ENCODE measurements at regions not wholly inside any gene's neighbourhood (a gene's known extent, or its start where the extent isn't known, plus 50 kb on each side); places are given as distances from the start of the nearest gene placed in this dataset.
A peak's percentile ranks its signal among the peaks of the same experiment; 100 is the strongest.

DNA sequence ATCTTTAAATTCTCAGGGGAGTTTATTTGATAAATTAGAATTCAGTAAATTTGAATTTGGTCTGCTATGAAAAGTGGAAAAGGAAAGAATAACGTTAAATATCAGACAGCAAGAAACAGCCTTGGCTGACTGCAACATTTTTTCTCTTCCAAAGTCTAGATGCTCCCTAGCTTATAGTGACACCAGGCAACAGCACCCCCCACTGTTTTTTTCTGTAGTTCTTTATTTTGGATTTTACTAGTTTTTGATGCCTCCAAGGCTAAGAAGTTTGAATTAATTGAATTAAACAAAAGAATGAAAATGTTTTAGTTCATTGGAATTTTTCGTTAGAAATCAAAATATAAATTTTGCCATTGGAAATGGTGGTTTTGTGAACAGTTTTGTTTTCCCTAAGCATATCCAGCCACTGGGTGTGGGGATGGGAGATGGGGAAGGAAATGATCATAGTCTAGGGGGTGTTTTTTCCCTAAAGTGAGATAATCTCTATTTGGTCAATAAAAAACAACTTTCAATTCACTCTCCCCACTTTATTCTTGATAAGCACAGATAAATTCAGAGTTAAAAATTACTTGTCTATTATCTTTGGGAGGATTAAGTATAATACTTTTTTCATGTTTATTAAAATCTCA lies 199.3 kb upstream of the CD180 start:
- no peak overlapping the region for H3K4me3 Mint-ChIP-seq
- no peaks in the 10 kb centered on the region for H3K27me3 Mint-ChIP-seq (ENCODE audit: low read depth)
- TF ChIP-seq, protein P1, sequence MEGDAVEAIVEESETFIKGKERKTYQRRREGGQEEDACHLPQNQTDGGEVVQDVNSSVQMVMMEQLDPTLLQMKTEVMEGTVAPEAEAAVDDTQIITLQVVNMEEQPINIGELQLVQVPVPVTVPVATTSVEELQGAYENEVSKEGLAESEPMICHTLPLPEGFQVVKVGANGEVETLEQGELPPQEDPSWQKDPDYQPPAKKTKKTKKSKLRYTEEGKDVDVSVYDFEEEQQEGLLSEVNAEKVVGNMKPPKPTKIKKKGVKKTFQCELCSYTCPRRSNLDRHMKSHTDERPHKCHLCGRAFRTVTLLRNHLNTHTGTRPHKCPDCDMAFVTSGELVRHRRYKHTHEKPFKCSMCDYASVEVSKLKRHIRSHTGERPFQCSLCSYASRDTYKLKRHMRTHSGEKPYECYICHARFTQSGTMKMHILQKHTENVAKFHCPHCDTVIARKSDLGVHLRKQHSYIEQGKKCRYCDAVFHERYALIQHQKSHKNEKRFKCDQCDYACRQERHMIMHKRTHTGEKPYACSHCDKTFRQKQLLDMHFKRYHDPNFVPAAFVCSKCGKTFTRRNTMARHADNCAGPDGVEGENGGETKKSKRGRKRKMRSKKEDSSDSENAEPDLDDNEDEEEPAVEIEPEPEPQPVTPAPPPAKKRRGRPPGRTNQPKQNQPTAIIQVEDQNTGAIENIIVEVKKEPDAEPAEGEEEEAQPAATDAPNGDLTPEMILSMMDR (IDR thresholded peaks at IDR 0.05; ENCODE audit: unreplicated experiment in 3 of 3), result no peak
- peak overlapping the region in 1 of 3 experiments; percentile 19 for H3K27ac Mint-ChIP-seq
- H3K4me1 Mint-ChIP-seq, result peaks cover 38% of the 10 kb centered on the region
- peaks cover 6% of the 10 kb centered on the region for H3K36me3 Mint-ChIP-seq (ENCODE audit: low read depth)
- peaks cover 4% of the 10 kb centered on the region for H3K9me3 Mint-ChIP-seq

DNA sequence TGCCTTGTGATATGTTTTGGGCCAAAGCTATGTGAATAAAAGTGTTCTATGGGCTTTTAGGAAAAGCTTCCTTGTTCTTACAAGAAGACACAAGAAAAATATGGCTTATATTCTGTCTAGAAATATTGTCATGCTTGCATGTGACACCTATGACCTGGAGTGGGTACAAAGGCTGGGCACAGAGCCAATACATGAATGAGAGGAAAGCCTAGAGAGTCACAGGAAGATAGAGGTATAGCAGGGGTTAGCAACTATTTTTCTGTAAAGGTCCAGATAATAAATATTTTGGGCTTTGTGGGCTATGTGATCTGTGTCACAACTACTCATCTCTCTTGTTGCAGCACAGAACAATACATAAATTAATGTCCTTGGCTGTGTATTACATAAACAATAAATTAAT lies 196.6 kb upstream of the CD180 start:
- no peaks in the 10 kb centered on the region for H3K36me3 Mint-ChIP-seq (ENCODE audit: low read depth)
- H3K27me3 Mint-ChIP-seq (ENCODE audit: low read depth), result no peaks in the 10 kb centered on the region
- H3K4me3 Mint-ChIP-seq, result no peak overlapping the region
- no peaks in the 10 kb centered on the region for H3K9me3 Mint-ChIP-seq
- H3K27ac Mint-ChIP-seq, result peak overlapping the region; percentile 27 to 50 (median 48)
- TF ChIP-seq, protein P1 (IDR thresholded peaks at IDR 0.05; ENCODE audit: unreplicated experiment in 3 of 3), result no peak
- peaks cover 31% of the 10 kb centered on the region for H3K4me1 Mint-ChIP-seq

DNA sequence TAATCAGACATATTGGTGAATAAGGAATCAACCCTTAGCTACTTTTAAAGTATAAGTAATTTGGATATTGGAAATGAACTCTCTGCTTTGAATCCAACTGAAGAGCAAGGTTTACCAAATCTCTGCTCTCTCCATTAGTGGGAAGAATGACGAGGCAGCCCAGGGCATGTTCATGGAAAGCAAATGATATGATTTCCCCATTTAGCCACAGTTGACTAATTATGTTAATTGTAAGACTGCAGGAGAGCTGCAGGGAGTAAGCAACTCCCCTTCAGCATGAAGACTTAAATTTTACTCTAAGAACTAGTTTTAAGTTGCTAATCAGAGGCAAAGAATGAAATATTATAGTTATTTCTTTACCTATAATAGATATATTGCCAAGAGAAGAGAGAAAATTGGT lies 194.3 kb upstream of the CD180 start:
- H3K36me3 Mint-ChIP-seq (ENCODE audit: low read depth), result no peaks in the 10 kb centered on the region

DNA sequence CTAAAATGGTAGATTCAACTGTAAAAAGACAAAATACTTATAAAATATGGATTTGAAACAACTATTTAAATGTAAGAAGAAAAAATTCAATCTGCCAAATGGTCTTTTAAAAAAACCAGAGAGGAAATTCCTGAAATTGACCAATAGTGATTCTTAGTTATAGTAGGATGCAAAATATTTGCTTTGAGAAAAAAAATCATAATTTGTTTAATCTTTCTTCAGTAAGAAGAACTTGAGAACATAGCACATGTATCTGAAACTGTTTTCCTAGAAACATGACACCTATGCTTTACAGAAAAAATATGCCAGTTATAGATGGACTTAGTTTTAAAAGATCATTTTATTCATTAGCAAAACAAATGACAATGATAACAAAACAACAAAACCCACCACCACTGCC lies 186.9 kb upstream of the CD180 start:
- Mint-ChIP-seq H3K9me3 (no peaks in the 10 kb centered on the region), H3K36me3 (ENCODE audit: low read depth) (no peaks in the 10 kb centered on the region), H3K27me3 (ENCODE audit: low read depth) (no peaks in the 10 kb centered on the region), H3K4me3 (no peak overlapping the region), H3K27ac (peak overlapping the region; percentile 3 to 59 (median 25)), H3K4me1 (peaks cover 46% of the 10 kb centered on the region)
- TF ChIP-seq, protein P1 (IDR thresholded peaks at IDR 0.05; ENCODE audit: unreplicated experiment in 3 of 3), result no peak

More for the DNA sequence above, 194.3 kb upstream of the CD180 start:
- no peaks in the 10 kb centered on the region for H3K27me3 Mint-ChIP-seq (ENCODE audit: low read depth)
- TF ChIP-seq, protein P1 (IDR thresholded peaks at IDR 0.05; ENCODE audit: unreplicated experiment in 3 of 3), result no peak
- no peaks in the 10 kb centered on the region for H3K9me3 Mint-ChIP-seq
- H3K4me3 Mint-ChIP-seq, result no peak overlapping the region
- H3K4me1 Mint-ChIP-seq, result peaks cover 31% of the 10 kb centered on the region
- no peak overlapping the region for H3K27ac Mint-ChIP-seq

DNA sequence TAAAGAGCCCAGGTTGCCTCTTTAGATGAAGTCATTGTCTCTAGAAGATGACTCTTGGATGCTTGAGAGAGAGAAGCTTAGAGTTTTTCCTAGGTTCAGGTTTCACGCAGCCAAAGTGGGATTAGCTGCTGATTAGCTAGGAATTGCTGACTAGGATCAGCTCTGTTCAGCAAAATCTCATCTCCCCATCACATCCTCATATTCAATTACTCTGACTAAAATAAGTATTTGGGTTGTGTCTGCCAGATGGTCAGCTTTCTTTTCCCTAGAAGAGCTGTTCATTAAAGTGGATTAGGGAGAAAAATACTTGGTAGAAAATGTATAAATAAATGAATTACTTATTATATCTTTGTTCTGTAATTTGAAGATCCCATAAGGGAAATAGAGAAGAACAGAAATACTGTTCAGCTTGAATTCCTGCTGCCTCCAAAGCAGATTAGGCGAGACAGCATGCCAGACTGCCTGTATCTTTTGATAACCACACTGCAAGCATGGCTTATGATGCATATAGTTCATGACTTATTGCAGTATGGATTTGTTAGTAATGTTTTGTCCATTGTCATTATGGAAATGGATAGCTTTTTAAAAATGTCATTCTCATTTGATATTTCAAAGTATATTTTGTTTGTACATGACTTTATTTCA lies 184.8 kb upstream of the CD180 start:
- H3K27me3 Mint-ChIP-seq (ENCODE audit: low read depth), result no peaks in the 10 kb centered on the region
- TF ChIP-seq, protein P1 (IDR thresholded peaks at IDR 0.05; ENCODE audit: unreplicated experiment in 3 of 3), result no peak
- H3K9me3 Mint-ChIP-seq, result peaks cover 5% of the 10 kb centered on the region
- H3K27ac Mint-ChIP-seq, result peak overlapping the region in 1 of 3 experiments; percentile 28
- H3K4me3 Mint-ChIP-seq, result no peak overlapping the region
- no peaks in the 10 kb centered on the region for H3K36me3 Mint-ChIP-seq (ENCODE audit: low read depth)
- peaks cover 63% of the 10 kb centered on the region for H3K4me1 Mint-ChIP-seq

DNA sequence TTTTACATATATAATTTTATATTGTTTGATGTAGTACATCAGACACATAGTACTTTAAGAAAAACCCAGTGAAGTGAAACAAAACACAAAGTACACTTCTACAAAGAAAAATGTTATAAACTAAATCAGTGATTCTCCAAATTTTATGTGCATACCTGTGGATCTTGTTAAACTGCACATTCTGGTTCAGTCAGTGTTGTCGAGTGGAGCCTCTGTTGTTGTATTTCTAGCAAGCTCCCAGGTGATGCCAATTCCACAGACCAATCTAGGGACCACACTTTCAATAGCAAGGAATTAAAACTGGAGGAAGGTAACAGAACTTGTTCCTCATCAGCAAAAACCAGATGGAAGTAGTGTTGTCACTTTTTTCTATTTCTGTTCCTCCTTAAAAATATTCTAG lies 183.8 kb upstream of the CD180 start:
- no peak overlapping the region for H3K4me3 Mint-ChIP-seq
- H3K27ac Mint-ChIP-seq, result no peak overlapping the region
- H3K4me1 Mint-ChIP-seq, result peaks cover 63% of the 10 kb centered on the region
- H3K27me3 Mint-ChIP-seq (ENCODE audit: low read depth), result peaks cover 4% of the 10 kb centered on the region
- no peaks in the 10 kb centered on the region for H3K36me3 Mint-ChIP-seq (ENCODE audit: low read depth)
- TF ChIP-seq, protein P1 (IDR thresholded peaks at IDR 0.05; ENCODE audit: unreplicated experiment in 3 of 3), result no peak
- peaks cover 6% of the 10 kb centered on the region for H3K9me3 Mint-ChIP-seq

All from nephron (organoid).